AG04449 (cell line): ENCODE measurements at regions not wholly inside any gene's neighbourhood (a gene's known extent, or its start where the extent isn't known, plus 50 kb on each side); places are given as distances from the start of the nearest gene placed in this dataset.

Source experiments
- CTCF ChIA-PET: fragments of 350-600 bp; formaldehyde crosslinking; extraction: SDS; loops from one replicate; lab custom pipeline; 2021; ENCODE audit warnings: antibody characterized with exemption; lab: Yijun Ruan, JAX
- POLR2A ChIA-PET: fragments of 400-600, 350-600 bp; formaldehyde crosslinking; extraction: SDS; loops from one replicate; lab custom pipeline; 2020; ENCODE audit warnings: antibody characterized with exemption, inconsistent platforms; lab: Yijun Ruan, JAX
- DNase-seq: peaks from one replicate; pipeline ENCODE4 v3.0.0-alpha.2; 2010; ENCODE audit warnings: low read depth, low spot score
- H3K4me3 ChIP-seq: 2 replicates; pipeline ENCODE4 v1.5.1; 2011; ENCODE audit warnings: low read depth, mild to moderate bottlenecking, control low read depth, low read length
- CTCF ChIP-seq: IDR thresholded peaks from one replicate; pipeline ENCODE4 v1.5.1; 2011; ENCODE audit warnings: mild to moderate bottlenecking, moderate library complexity, low read length, control low read depth, inconsistent platforms; ENCODE audit not compliant: insufficient read depth; ENCODE audit errors: missing control alignments

DNA sequence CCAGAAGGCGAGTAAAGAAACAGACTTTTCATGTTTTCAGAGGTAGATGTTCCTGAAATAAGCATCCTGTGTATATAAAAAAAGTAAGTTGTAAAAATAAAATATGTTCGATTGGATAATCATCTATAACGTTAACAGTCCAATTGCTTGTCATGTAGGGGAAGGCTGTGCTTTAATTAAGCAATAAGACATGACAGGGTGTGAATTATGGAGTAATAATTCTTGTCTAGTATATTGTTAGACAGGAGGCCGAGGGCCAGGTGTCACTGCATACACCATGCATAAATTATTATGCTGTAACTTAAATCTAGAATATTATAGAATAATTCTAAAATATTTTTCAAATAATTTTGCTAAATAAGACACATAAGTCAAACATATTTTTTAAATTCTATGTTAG, 494.6 kb upstream of the TENM3 start:
- ChIA-PET POLR2A (no interaction called here), CTCF (no interaction called here)
- TF ChIP-seq CTCF: no peak
- DNase-seq: no peak
- H3K4me3 ChIP-seq: no peak overlapping the region

DNA sequence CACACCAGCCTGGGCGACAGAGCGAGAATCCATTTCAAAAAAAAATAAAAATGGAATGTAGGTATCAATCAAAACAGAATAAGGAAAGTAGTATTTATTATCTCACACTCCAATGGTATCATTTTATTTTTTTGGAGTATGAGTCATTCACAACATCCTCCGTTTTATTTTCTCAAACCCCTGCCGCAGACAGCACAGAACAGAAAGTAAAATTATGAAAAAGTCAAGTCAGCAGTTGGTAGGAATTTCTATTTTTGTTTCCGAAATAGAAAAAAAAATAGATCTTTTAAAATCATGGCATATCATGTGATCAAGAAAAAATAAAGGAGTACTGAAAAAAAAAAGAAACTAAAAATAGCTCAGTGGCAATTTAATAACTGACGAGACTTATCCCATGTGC, 490.7 kb upstream of the TENM3 start:
- ChIA-PET CTCF (no interaction called here), POLR2A (no interaction called here)
- no peak overlapping the region for H3K4me3 ChIP-seq
- TF ChIP-seq CTCF: no peak
- no peak for DNase-seq

DNA sequence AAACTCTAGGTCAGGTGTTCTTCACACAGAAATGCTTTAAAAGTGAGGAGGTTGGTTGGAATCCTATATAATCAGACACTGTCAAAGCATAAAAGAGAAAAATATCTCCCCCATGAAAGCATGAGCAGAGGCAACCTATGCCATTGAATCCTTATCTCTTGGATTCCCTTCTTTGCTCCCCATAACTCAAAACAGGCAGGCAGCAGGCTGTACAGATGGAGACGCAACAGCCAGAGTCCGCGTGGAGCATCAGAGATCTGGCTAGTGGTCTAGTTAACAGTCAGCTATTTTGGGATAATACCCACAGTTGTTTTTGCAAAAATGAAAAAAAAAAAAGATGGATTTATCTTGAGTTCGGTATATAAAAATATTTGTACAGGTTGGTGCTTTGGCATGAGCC, 490.0 kb upstream of the TENM3 start:
- TF ChIP-seq CTCF: no peak
- CTCF ChIA-PET: no interaction called here
- no peak overlapping the region for H3K4me3 ChIP-seq
- POLR2A ChIA-PET: no interaction called here
- no peak for DNase-seq

- ChIA-PET CTCF (interaction anchor here (1.2 kb wide), 1 partner anchor 43 kb away, joined by 3 read pairs; no protein-coding TSS in a partner anchor), POLR2A (interaction anchor here (0.7 kb wide), 1 partner anchor 9 kb away, joined by 3 read pairs; no protein-coding TSS in a partner anchor)
- DNase-seq: no peak
- no peak for TF ChIP-seq CTCF
- H3K4me3 ChIP-seq: no peak overlapping the region
Observed at GRCh38 chr4:181755846-181756245, 487.4 kb upstream of the TENM3 start.

DNA sequence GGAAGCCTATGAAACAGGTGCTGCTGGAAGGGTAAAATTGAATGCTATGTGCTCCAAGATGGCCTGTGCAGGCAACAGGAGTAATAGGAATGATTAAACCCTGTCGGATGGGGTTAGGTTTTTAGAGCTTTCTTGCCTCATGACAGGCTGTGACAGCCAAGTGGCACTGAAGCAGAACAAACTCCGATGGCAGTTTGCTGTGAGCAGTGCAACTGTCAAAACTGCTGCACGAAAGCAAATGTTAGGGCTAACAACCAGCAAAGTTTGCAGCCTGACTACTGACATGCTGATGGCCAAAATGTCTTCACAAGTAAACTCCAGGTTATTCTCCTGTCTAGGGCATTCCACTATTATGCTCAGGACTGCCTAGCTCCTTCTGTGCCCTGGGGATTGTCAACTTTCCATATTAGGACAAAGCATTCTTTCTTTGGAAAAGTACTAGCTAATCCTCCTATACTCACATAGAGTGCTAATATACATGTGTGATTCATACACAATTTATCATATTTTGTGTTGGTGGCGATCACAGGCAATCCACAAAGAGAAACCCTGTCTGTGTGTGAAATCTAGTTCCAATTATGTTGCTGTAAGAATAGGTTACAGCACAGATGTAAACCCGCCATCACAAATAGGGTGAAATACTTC, 486.6 kb upstream of the TENM3 start:
- POLR2A ChIA-PET: interaction anchor here (0.7 kb wide), 1 partner anchor 10 kb away, joined by 3 read pairs; no protein-coding TSS in a partner anchor
- no peak overlapping the region for H3K4me3 ChIP-seq
- no peak for DNase-seq
- CTCF ChIA-PET: interaction anchor here (1.2 kb wide), 1 partner anchor 42 kb away, joined by 3 read pairs; no protein-coding TSS in a partner anchor
- no peak for TF ChIP-seq CTCF

GRCh38 chr4:181757098-181757497, 486.1 kb upstream of the TENM3 start:
- H3K4me3 ChIP-seq: no peak overlapping the region
- POLR2A ChIA-PET: no interaction called here
- DNase-seq: no peak
- no peak for TF ChIP-seq CTCF
- CTCF ChIA-PET: interaction anchor here (1.2 kb wide), 1 partner anchor 42 kb away, joined by 3 read pairs; no protein-coding TSS in a partner anchor
